ENCODE measurements at regions not wholly inside any gene's neighbourhood (a gene's known extent, or its start where the extent isn't known, plus 50 kb on each side); places are given as distances from the start of the nearest gene placed in this dataset.

GRCh38 chr15:31758126-31758525, 272.2 kb upstream of the CHRNA7 start:
- DNase-seq, result peak; percentile 63

- DNase-seq, result no peak
Measured at GRCh38 chr15:31768055-31768454, 262.3 kb upstream of the CHRNA7 start.

- DNase-seq, result no peak
Measured at GRCh38 chr15:31774045-31774444, 256.3 kb upstream of the CHRNA7 start.

- no peak for DNase-seq
Measured at GRCh38 chr15:31776039-31776438, 254.3 kb upstream of the CHRNA7 start.

- no peak for DNase-seq
Measured at GRCh38 chr15:31781261-31781660, 249.1 kb upstream of the CHRNA7 start.

- no peak for DNase-seq
Measured at GRCh38 chr15:31782016-31782783, 248.1 kb upstream of the CHRNA7 start.

- no peak for DNase-seq
Measured at GRCh38 chr15:31782951-31783350, 247.4 kb upstream of the CHRNA7 start.

- DNase-seq, result no peak
Measured at GRCh38 chr15:31786360-31786759, 244.0 kb upstream of the CHRNA7 start.

- DNase-seq, result no peak
Measured at GRCh38 chr15:31788104-31788503, 242.2 kb upstream of the CHRNA7 start.

GRCh38 chr15:31792611-31793199, 237.6 kb upstream of the CHRNA7 start:
- DNase-seq, result no peak

GRCh38 chr15:31799319-31799714, 231.0 kb upstream of the CHRNA7 start:
- DNase-seq, result no peak

- DNase-seq, result no peak
Measured at GRCh38 chr15:31799715-31800321, 230.5 kb upstream of the CHRNA7 start.

- DNase-seq, result no peak
Measured at GRCh38 chr15:31801152-31801551, 229.2 kb upstream of the CHRNA7 start.

GRCh38 chr15:31802761-31803160, 227.6 kb upstream of the CHRNA7 start:
- no peak for DNase-seq

GRCh38 chr15:31803388-31803884, 226.9 kb upstream of the CHRNA7 start:
- DNase-seq, result no peak

- no peak for DNase-seq
Measured at GRCh38 chr15:31805090-31805662, 225.1 kb upstream of the CHRNA7 start.

- DNase-seq, result no peak
Measured at GRCh38 chr15:31806106-31806505, 224.2 kb upstream of the CHRNA7 start.

- peak; percentile 65 for DNase-seq
Measured at GRCh38 chr15:31811641-31812040, 218.7 kb upstream of the CHRNA7 start.

GRCh38 chr15:31814082-31814481, 216.2 kb upstream of the CHRNA7 start:
- DNase-seq, result no peak

- DNase-seq, result peak; percentile 20
Measured at GRCh38 chr15:31815411-31816155, 214.7 kb upstream of the CHRNA7 start.

- DNase-seq, result no peak
Measured at GRCh38 chr15:31822463-31822862, 207.9 kb upstream of the CHRNA7 start.

- no peak for DNase-seq
Measured at GRCh38 chr15:31824024-31824423, 206.3 kb upstream of the CHRNA7 start.
